ENCODE measurements at regions not wholly inside any gene's neighbourhood (a gene's known extent, or its start where the extent isn't known, plus 50 kb on each side); places are given as distances from the start of the nearest gene placed in this dataset.

DNA sequence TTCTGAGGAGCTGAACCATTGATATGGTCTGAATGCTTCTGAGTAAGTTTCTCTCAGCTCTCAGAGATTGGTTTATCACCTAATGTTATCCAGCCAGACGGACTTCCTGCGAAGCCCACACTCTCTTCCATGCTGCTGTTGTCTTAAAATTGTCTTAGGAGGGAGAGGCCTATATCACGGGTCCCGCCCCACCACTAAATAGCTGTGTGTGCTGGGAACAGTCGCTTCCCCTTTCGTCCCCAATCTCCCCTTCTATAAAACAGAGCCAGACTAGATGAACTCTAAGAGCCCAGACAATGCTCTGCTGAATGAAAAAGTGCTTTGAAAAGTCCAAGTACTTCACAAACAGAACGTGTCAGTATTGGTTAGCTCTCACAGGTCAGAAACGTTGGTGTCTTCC is 81.4 kb upstream of the AKIP1 start:
- intact Hi-C loops (cut with micrococcal nuclease): no loop called here
- Mint-ChIP-seq H3K27me3 (no peaks in the 10 kb centered on the region), H3K4me3 (no peak overlapping the region), H3K9me3 (no peaks in the 10 kb centered on the region), H3K36me3 (ENCODE audit: low read depth) (no peaks in the 10 kb centered on the region), H3K27ac (no peak overlapping the region), H3K4me1 (peaks cover 16% of the 10 kb centered on the region)
- no peak for DNase-seq

DNA sequence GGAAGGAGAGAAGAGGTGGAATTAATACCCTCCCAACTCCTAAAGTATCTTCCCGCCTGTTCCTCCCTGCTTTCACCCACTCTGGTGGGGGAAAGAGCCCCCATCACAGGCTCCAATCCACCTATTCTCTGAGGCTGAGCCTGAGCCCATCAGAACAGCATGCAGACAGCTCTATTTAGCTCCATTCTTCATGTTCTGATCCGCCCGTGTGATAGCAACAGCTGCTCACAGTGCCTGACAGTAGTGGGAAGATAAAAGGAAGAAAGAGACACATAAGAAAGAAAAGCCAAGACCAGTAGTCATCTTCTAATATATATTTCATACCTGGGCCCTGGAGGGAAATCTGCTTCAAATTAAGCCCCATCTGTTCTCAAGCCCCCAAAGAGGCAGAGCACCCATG is 80.3 kb upstream of the AKIP1 start:
- H3K4me3 Mint-ChIP-seq: no peak overlapping the region
- no peak overlapping the region for H3K27ac Mint-ChIP-seq
- intact Hi-C loops (cut with micrococcal nuclease): no loop called here
- H3K27me3 Mint-ChIP-seq: peaks cover 5% of the 10 kb centered on the region
- H3K4me1 Mint-ChIP-seq: peaks cover 16% of the 10 kb centered on the region
- no peaks in the 10 kb centered on the region for H3K36me3 Mint-ChIP-seq (ENCODE audit: low read depth)
- H3K9me3 Mint-ChIP-seq: no peaks in the 10 kb centered on the region
- DNase-seq: no peak

DNA sequence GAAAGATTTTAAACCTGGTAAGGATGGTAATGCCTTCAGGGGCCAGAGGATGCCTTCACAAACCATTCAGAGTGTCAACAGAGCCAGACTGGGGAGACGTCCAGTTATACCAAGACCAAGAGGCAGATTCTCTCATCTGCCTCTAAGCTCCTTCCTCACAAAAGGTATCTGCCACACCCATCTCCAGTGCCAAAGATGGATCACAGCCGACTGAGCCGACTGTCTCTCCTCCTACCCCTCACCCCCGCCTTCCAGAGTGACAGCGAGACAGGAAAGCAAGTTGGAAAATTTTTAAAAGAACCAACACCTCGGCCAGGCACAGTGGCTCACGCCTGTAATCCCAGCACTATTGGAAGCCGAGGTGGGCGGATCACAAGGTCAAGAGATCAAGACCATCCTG is 79.1 kb upstream of the AKIP1 start:
- intact Hi-C loops (cut with micrococcal nuclease): no loop called here
- Mint-ChIP-seq H3K27ac (no peak overlapping the region), H3K9me3 (no peaks in the 10 kb centered on the region), H3K36me3 (ENCODE audit: low read depth) (no peaks in the 10 kb centered on the region), H3K27me3 (peaks cover 5% of the 10 kb centered on the region), H3K4me3 (no peak overlapping the region), H3K4me1 (peaks cover 16% of the 10 kb centered on the region)
- no peak for DNase-seq

DNA sequence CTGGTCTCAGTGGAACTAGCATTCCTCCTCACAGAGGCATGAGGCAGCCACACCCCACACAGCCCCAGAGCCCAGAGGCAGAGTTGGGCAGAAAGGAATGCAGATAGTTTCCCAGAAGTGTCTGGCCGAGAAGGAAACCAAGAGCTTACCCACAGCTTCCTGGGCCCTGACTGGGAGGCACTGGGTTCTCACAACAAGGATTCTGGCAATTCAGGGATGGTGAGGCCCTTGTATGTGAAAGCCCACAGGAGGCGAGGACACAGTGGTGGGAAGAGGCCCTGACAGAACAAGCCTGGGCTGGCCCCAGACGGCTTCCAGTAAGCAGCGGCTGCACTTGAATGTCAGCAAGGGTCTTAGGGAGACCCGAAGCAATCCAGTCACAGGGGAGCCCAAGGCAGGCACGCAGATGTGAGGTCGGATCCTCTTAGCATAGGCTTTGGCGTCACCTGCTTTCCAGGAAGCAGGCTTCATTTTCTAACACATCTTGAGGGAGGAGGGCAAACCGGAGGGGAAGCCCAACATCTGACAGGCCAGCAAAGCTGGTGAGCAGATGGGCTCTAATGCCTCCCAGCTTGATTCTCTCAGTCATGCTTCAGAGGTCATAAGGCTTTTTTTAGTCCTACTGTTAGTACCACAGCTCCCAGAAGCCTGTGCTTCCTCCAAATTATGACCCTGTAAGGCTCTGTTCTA is 78.3 kb upstream of the AKIP1 start:
- Mint-ChIP-seq H3K9me3 (no peaks in the 10 kb centered on the region), H3K4me1 (peaks cover 16% of the 10 kb centered on the region), H3K27me3 (peaks cover 5% of the 10 kb centered on the region), H3K27ac (peak overlapping the region; percentile 81), H3K4me3 (peak overlapping the region; percentile 60), H3K36me3 (ENCODE audit: low read depth) (no peaks in the 10 kb centered on the region)
- DNase-seq: peak; percentile 74
- intact Hi-C loops (cut with micrococcal nuclease): no loop called here

DNA sequence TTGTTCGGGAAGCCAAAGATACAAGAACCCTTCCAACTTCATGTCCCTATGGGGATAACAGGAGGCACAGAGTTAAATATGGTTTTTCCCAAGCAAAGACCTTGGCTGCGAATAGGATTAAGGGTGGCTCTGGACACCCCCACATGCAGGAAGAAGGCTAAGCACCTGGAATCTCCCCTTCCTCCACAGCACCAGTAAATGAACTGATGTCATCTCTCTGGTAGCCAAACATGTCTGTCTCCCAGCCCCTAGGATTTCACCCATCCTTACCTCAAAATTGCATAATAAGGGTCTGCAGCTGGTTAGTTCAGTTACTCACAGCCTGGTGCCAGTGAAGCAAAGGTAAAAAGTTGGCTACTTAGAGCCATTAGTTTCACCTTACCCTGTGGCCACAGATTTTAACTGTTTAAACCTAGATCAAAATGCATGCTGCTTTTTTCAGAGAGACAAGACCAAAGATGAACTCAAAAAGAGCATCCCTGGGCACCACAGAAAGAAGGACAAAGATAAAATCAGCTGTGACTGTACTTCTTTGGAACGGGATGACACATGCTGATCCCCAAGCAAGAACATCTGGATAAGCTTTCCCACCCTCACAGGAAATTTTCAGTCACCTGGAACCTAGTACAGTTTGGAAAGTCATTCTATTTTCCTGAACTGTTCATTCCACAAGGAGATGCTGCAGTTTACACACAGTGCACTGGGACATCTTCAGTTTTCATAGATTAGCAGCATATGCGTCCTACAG is 77.2 kb upstream of the AKIP1 start:
- Mint-ChIP-seq H3K36me3 (ENCODE audit: low read depth) (no peaks in the 10 kb centered on the region), H3K4me3 (no peak overlapping the region), H3K27me3 (peaks cover 5% of the 10 kb centered on the region), H3K9me3 (no peaks in the 10 kb centered on the region), H3K27ac (no peak overlapping the region), H3K4me1 (peaks cover 18% of the 10 kb centered on the region)
- intact Hi-C loops (cut with micrococcal nuclease): no loop called here
- DNase-seq: no peak

DNA sequence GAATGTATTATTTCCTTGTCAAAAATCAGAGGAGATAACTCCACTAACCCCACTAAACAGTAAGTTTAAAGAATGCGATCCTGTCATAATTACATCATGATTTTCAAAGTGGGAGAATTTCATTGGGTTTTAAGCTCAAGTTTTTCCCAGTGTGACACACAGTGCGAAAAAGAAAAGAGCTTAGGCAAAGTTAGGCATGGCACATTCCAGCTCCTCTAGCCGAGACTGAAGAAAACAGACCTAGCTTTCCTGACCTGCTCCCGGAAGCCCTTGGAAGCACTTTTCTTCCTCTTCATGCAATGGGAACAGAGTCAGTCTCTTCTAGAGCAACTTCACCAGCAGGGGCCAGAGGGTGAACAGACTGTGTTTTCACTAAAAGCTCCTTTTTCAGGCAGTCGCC is 76.6 kb upstream of the AKIP1 start:
- H3K36me3 Mint-ChIP-seq (ENCODE audit: low read depth): no peaks in the 10 kb centered on the region
- intact Hi-C loops (cut with micrococcal nuclease): no loop called here
- H3K27ac Mint-ChIP-seq: no peak overlapping the region
- H3K9me3 Mint-ChIP-seq: no peaks in the 10 kb centered on the region
- peaks cover 22% of the 10 kb centered on the region for H3K4me1 Mint-ChIP-seq
- no peak for DNase-seq
- H3K27me3 Mint-ChIP-seq: peaks cover 5% of the 10 kb centered on the region
- no peak overlapping the region for H3K4me3 Mint-ChIP-seq

DNA sequence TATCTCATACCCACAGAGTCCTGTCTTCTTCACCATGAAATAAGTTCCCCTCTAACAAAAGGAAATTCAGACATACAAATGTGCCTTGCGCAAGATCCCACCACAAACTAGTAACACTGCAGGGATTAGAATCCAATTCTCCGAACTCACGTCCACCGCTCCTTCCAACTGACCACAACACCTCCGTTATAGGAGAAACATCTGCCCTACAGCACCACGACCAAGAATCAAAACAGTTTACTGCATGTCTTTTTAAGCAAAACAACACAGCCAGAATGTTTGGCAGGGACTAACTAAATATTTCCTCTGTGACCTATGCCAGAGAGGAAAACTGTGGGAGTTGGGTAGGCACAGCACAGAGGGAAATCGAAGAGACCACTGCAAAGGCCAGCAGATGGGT is 72.7 kb upstream of the AKIP1 start:
- no peak overlapping the region for H3K27ac Mint-ChIP-seq
- H3K9me3 Mint-ChIP-seq: no peaks in the 10 kb centered on the region
- DNase-seq: no peak
- intact Hi-C loops (cut with micrococcal nuclease): no loop called here
- H3K27me3 Mint-ChIP-seq: peaks cover 5% of the 10 kb centered on the region
- H3K4me1 Mint-ChIP-seq: peaks cover 28% of the 10 kb centered on the region
- H3K36me3 Mint-ChIP-seq (ENCODE audit: low read depth): no peaks in the 10 kb centered on the region
- H3K4me3 Mint-ChIP-seq: no peak overlapping the region

DNA sequence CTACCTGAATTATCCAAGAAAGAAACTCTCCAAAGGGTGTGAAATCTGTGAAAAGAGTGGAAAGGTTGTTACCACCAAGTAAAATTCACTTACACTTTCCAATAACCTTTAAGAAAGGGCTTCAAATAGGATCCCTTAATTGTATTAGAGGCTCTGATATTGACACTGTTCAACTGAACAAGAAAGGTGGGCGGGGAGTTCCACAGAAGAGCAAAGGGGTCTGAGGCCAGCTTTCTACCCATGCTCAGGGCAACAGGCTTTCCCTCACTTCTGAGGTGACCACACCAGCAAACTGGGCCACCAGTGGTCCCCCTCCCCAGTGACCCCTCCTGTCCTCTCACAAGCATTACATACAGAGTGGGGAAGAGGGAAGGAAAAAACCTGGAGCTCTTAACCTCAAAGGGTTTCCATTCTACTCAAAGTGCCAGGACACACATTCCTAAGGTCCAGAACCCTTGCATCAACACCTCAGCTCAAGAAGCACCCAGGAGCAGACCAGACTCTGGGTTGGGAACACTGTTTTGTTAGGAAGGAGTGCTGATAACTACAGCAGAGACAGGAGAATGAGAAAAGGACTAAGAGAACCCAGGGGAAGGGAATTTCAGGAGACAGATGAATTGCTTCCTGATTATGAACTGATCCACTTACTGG is 71.6 kb upstream of the AKIP1 start:
- intact Hi-C loops (cut with micrococcal nuclease): no loop called here
- no peaks in the 10 kb centered on the region for H3K36me3 Mint-ChIP-seq (ENCODE audit: low read depth)
- no peak for DNase-seq
- H3K4me1 Mint-ChIP-seq: peaks cover 21% of the 10 kb centered on the region
- H3K27me3 Mint-ChIP-seq: peaks cover 5% of the 10 kb centered on the region
- no peaks in the 10 kb centered on the region for H3K9me3 Mint-ChIP-seq
- H3K4me3 Mint-ChIP-seq: peak overlapping the region; percentile 6
- peak overlapping the region; percentile 34 for H3K27ac Mint-ChIP-seq

DNA sequence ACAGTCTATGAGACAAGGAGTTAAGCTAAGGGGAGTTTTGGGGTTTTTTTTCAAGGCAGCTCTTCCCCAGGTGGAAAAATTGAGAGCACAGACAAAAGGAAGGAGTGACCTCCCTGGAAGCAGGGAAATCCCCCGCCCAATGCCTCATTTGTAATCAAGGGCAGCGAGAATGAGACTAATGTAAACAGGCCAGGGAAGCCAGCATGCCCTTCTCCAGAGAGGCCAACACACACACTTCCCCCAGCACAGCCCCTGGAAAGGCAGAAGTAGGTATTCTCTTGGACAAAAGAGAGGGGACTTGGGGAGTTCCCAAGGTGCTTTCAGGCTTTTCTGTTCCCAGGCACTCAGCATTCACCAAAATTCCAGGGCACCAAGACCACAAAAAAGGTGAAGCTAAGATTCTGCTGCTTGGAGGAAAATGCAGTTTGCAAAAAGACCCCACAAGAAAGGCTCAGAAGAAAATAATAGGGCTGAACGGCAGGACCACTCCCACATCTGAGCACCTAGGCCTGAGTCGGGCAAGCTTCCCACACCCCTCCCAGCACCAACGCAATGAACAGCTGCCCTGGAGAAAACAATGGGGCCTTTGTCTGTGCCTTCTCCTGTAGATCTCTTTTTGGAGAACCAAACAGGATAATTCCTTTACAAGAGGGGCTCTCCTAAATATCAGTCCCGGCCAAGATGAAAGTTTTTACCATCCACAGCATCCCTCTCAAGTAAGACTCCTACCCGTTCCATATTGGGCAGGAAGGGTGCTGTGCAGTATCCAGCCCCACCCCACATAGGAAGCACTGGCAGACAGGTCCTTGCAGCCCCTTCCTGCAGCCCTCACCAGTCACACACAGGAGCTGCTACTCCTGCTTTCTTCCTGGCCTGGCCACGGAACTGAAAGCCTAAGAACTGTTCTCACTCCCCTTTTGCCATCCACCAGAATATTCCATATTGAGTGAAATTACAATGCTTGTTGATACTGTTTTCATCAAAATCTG is 70.7 kb upstream of the AKIP1 start:
- intact Hi-C loops (cut with micrococcal nuclease): no loop called here
- H3K4me3 Mint-ChIP-seq: peak overlapping the region; percentile 6
- DNase-seq: no peak
- H3K4me1 Mint-ChIP-seq: peaks cover 21% of the 10 kb centered on the region
- no peaks in the 10 kb centered on the region for H3K36me3 Mint-ChIP-seq (ENCODE audit: low read depth)
- H3K27ac Mint-ChIP-seq: peak overlapping the region; percentile 34
- no peaks in the 10 kb centered on the region for H3K9me3 Mint-ChIP-seq
- H3K27me3 Mint-ChIP-seq: peaks cover 4% of the 10 kb centered on the region

DNA sequence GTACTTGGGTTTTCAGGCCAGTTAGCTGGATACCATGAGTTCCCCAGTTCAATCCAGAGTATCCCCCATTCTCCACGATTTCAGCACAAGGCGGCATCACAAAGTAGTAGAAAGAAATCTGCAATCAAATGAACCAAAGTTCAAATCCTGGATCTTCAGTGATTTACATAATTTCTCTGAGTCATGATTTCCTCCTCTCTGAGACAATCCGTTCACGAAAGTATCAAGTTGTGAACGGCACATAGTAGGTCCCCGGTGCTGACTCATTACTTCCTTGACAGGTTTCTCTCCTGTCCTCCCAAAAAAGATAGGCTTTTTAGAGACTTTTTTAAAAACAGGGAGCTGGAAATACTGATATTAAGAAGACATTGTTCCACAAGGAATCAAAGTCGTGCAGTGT is 69.1 kb upstream of the AKIP1 start:
- H3K27me3 Mint-ChIP-seq: peaks cover 8% of the 10 kb centered on the region
- DNase-seq: no peak
- peaks cover 21% of the 10 kb centered on the region for H3K4me1 Mint-ChIP-seq
- no peak overlapping the region for H3K4me3 Mint-ChIP-seq
- H3K27ac Mint-ChIP-seq: peak overlapping the region; percentile 5
- no peaks in the 10 kb centered on the region for H3K9me3 Mint-ChIP-seq
- no peaks in the 10 kb centered on the region for H3K36me3 Mint-ChIP-seq (ENCODE audit: low read depth)
- intact Hi-C loops (cut with micrococcal nuclease): no loop called here

DNA sequence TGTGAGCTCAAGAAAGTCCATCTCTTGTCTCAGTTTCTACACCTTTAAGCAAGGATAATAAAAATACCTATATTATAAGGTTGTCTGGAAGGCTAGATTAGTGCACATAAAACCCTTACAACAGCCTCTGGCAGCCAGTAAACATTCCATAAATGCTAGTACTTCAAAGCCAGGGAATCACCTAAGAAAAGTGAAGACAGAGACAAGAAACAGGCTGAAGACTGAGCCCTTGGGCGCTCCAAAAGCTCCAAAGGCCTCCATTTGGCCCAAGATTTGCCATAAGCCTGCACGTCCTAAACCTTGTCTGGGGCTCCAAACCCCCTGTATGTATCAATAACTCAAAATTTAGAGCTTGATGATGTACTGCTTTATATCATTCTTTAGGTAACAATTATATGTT is 52.2 kb upstream of the AKIP1 start:
- peaks cover 22% of the 10 kb centered on the region for H3K27me3 Mint-ChIP-seq
- H3K9me3 Mint-ChIP-seq: no peaks in the 10 kb centered on the region
- H3K4me1 Mint-ChIP-seq: no peaks in the 10 kb centered on the region
- no peaks in the 10 kb centered on the region for H3K36me3 Mint-ChIP-seq (ENCODE audit: low read depth)
- intact Hi-C loops (cut with micrococcal nuclease): no loop called here
- H3K4me3 Mint-ChIP-seq: no peak overlapping the region
- H3K27ac Mint-ChIP-seq: no peak overlapping the region
- DNase-seq: no peak

All from activated CD4-positive, alpha-beta T cell treated with anti-CD3 and anti-CD28 coated beads, Interleukin-2, amount 10 ng/mL, durations not matched to agents 24 days and 14 days (primary cell).